ENCODE measurements at regions not wholly inside any gene's neighbourhood (a gene's known extent, or its start where the extent isn't known, plus 50 kb on each side); places are given as distances from the start of the nearest gene placed in this dataset.
"Not testable (repeated sequence)": the region's sequence is repeated elsewhere in the genome, so short reads cannot be mapped to it uniquely, and the experiment has no call there.

GRCh38 chr10:8359467-8359866 lies 305.0 kb downstream of the GATA3 start:
- H3K27ac Mint-ChIP-seq (ENCODE audit: unreplicated experiment), result no peak overlapping the region

DNA sequence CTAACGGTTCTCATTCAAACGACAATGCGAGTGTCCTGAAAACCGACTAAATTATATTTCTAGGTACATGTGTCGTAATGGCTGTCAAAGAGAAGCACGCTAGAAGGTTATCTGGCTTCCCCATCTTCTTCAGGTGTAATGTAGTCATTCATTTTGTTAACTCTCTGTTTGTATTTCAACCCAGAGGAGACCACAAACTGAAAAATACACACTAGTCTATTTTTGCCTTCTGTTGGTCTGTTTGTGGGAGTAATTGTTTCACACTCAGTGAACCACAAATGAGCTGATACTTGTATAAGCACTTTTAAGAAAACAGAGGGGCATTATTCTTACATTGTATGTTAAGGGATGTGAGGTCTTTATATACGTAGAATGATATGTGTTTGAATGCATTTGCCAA lies 305.9 kb downstream of the GATA3 start:
- H3K4me1 Mint-ChIP-seq (ENCODE audit: unreplicated experiment), result no peaks in the 10 kb centered on the region
- no peaks in the 10 kb centered on the region for H3K27me3 Mint-ChIP-seq (ENCODE audit: unreplicated experiment)
- H3K36me3 Mint-ChIP-seq (ENCODE audit: low read depth, unreplicated experiment), result no peaks in the 10 kb centered on the region
- no peaks in the 10 kb centered on the region for H3K9me3 Mint-ChIP-seq (ENCODE audit: unreplicated experiment)
- no peak overlapping the region for H3K27ac Mint-ChIP-seq (ENCODE audit: unreplicated experiment)
- no peak for TF ChIP-seq CTCF (IDR thresholded peaks at IDR 0.05; ENCODE audit: unreplicated experiment)
- H3K4me3 Mint-ChIP-seq (ENCODE audit: unreplicated experiment), result no peak overlapping the region
- DNase-seq (ENCODE audit: low spot score), result no peak

More at GRCh38 chr10:8359467-8359866, 305.0 kb downstream of the GATA3 start:
- H3K9me3 Mint-ChIP-seq (ENCODE audit: unreplicated experiment), result no peaks in the 10 kb centered on the region
- no peak overlapping the region for H3K4me3 Mint-ChIP-seq (ENCODE audit: unreplicated experiment)
- TF ChIP-seq CTCF (IDR thresholded peaks at IDR 0.05; ENCODE audit: unreplicated experiment), result no peak
- no peaks in the 10 kb centered on the region for H3K4me1 Mint-ChIP-seq (ENCODE audit: unreplicated experiment)
- DNase-seq (ENCODE audit: low spot score), result no peak
- H3K36me3 Mint-ChIP-seq (ENCODE audit: low read depth, unreplicated experiment), result no peaks in the 10 kb centered on the region
- no peaks in the 10 kb centered on the region for H3K27me3 Mint-ChIP-seq (ENCODE audit: unreplicated experiment)

DNA sequence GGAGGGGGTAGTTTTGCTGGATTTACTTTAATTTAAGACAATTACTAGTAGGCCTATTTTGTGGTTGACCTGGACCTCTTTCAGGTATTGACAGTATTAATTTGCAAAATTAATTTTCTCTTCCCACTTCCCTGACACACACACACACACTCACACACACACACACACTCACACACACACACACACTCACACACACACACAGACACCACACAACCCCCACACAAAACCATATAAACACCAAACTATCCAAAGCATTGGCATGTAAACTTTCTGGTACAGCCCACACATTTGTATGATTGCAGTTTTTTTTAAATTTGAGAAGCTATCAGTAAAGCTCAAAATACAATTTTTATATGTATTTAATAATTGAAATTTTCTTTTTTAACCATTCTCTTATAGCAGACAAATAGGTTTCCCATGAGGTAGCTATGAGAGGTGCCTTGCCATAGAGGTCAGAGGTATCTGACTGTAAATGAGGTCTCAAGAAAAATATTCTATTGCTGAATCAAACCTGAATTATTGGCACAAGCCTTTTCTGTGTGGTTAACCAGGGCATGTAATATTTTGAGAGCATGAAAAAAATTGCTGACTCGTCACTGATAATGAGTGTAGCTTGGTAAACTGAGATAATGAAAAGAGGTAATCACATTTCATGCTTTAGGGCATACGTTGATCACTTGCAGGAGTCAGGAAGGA lies 306.5 kb downstream of the GATA3 start:
- H3K27ac Mint-ChIP-seq (ENCODE audit: unreplicated experiment), result no peak overlapping the region
- H3K4me3 Mint-ChIP-seq (ENCODE audit: unreplicated experiment), result no peak overlapping the region
- H3K4me1 Mint-ChIP-seq (ENCODE audit: unreplicated experiment), result no peaks in the 10 kb centered on the region

GRCh38 chr10:8361510-8361844 lies 307.0 kb downstream of the GATA3 start:
- no peaks in the 10 kb centered on the region for H3K36me3 Mint-ChIP-seq (ENCODE audit: low read depth, unreplicated experiment)
- no peaks in the 10 kb centered on the region for H3K4me1 Mint-ChIP-seq (ENCODE audit: unreplicated experiment)
- no peaks in the 10 kb centered on the region for H3K9me3 Mint-ChIP-seq (ENCODE audit: unreplicated experiment)
- no peak for TF ChIP-seq CTCF (IDR thresholded peaks at IDR 0.05; ENCODE audit: unreplicated experiment)
- DNase-seq (ENCODE audit: low spot score), result no peak
- H3K27me3 Mint-ChIP-seq (ENCODE audit: unreplicated experiment), result no peaks in the 10 kb centered on the region
- no peak overlapping the region for H3K27ac Mint-ChIP-seq (ENCODE audit: unreplicated experiment)
- H3K4me3 Mint-ChIP-seq (ENCODE audit: unreplicated experiment), result no peak overlapping the region

More for the DNA sequence above, 306.5 kb downstream of the GATA3 start:
- Mint-ChIP-seq H3K9me3 (ENCODE audit: unreplicated experiment) (no peaks in the 10 kb centered on the region), H3K36me3 (ENCODE audit: low read depth, unreplicated experiment) (no peaks in the 10 kb centered on the region), H3K27me3 (ENCODE audit: unreplicated experiment) (no peaks in the 10 kb centered on the region)
- DNase-seq (ENCODE audit: low spot score), result no peak
- TF ChIP-seq CTCF (IDR thresholded peaks at IDR 0.05; ENCODE audit: unreplicated experiment), result no peak

DNA sequence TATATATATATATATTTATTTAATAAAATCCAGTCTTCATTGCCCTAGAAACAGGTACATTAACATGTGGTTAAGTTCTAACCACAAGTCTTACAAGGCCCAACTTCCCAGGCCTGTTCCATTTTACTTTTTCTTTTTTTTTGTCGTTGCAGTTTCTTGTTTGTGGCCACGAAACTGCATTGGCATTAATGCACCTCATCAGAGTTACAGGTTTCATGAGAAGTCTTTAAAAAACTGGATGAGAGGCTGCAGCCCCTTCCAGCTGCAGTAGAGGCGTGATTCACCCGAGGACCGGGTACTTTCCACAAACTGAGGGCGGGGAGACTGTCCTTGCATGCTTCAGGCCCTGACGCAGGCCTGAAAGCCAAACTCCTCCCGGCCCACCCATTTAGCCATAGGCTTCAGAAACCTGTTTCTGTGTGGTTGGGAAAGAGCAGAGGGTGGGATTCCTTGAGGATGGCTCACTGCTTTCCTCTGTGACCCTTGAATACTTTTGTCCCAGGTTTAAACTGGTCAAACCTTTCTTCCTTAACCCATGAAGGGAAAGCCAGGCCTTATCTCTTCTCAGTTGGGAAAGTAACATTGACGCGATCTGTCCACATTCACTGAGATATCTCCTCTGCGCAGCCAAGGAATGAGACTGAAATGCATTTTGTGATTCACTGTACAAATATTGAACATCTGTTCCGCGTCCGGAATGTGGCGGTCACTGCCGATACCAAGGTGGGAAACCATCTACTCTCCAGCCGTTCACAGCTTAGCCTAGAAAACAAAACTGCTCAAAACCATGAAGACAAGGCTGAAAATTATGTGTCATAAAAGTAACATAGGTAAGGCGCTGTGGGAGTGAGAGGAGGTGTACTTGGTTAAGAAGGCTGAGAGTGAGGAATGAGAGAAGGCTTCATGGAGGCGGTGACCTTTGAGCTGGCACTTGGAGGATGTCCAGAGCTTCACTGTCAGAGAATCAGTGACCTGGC lies 311.7 kb downstream of the GATA3 start:
- no peak overlapping the region for H3K4me3 Mint-ChIP-seq (ENCODE audit: unreplicated experiment)
- H3K27ac Mint-ChIP-seq (ENCODE audit: unreplicated experiment), result no peak overlapping the region
- no peaks in the 10 kb centered on the region for H3K9me3 Mint-ChIP-seq (ENCODE audit: unreplicated experiment)
- H3K36me3 Mint-ChIP-seq (ENCODE audit: low read depth, unreplicated experiment), result no peaks in the 10 kb centered on the region
- no peak for TF ChIP-seq CTCF (IDR thresholded peaks at IDR 0.05; ENCODE audit: unreplicated experiment)
- no peaks in the 10 kb centered on the region for H3K4me1 Mint-ChIP-seq (ENCODE audit: unreplicated experiment)
- no peak for DNase-seq (ENCODE audit: low spot score)
- H3K27me3 Mint-ChIP-seq (ENCODE audit: unreplicated experiment), result peaks cover 2% of the 10 kb centered on the region

GRCh38 chr10:8367672-8368411 lies 313.4 kb downstream of the GATA3 start:
- DNase-seq (ENCODE audit: low spot score); H3K27ac Mint-ChIP-seq (ENCODE audit: unreplicated experiment); H3K36me3 Mint-ChIP-seq (ENCODE audit: low read depth, unreplicated experiment); H3K27me3 Mint-ChIP-seq (ENCODE audit: unreplicated experiment); H3K4me3 Mint-ChIP-seq (ENCODE audit: unreplicated experiment); H3K4me1 Mint-ChIP-seq (ENCODE audit: unreplicated experiment); H3K9me3 Mint-ChIP-seq (ENCODE audit: unreplicated experiment): not testable (repeated sequence)
